Fibroblast of skin of abdomen (primary cell): ENCODE measurements at regions not wholly inside any gene's neighbourhood (a gene's known extent, or its start where the extent isn't known, plus 50 kb on each side); places are given as distances from the start of the nearest gene placed in this dataset.

Experiments used
- DNase-seq: peaks from one replicate; pipeline ENCODE4 v3.0.0-alpha.2; 2013

DNA sequence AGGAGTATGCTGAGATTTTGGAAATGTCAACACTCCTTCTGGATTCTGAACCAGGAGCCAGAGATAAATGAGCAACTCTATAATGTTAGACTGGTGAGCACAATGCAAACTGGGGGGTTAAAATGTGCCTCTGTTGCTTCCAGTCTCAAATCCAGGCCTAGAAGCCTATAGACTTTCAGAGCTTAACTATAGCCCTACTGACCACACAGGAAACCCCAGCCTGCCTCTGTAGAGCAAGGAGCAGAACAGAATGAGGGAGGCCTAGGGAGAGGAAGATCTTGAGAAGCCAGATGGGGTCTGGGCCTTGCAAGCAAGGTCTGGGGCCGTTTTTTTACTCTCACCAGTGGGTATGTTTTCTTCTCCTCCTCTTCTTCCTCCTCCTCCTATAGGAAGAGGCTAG lies 225.4 kb upstream of the KITLG start:
- peak; percentile 28 for DNase-seq

DNA sequence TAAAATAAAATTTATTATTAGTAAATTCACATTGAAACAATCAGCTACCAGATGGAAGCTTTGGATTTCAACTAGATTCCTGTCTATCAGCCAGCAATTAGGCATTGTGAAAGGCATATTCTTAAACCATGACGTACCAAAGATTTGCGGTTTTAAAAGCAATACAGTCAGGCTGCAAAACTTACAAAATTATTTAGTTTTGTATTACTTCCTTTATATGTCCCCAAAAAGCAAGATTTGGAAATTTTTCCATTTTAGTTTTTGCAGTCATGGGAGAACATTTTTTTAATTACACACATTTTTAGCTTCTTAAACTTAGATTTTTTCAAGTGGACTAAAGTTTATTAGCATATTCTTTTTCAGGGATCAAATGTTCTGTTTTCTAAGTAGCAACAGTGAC lies 225.0 kb upstream of the KITLG start:
- DNase-seq = peak; percentile 38

DNA sequence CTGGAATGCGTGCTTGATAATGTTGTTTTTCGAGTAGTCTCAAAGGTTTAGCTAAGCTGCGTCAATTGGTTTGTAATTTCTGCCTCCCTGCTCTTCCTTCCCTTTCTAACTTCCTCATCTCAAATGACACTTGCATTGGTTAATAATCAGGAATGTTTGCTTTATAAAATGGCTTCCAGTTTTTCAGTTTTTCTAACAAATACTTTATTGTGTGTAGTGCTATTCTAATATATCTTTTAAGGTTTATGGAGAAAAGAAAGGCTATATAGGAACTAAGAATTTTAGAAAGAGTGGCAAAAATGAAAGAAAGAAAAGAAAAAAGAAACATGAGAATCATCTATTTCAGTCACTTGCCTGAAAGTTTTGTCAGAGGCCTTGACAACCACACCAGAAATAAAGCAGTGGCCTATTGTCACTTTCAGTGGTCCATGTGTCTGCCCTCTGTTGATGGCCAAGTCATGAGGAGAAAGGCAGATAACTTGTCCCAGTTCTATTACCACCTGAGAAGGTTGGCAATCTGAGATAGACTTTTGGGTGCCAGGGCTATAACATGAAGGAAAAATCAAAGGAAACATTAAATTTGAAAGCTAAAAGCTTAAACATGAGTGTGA lies 221.9 kb upstream of the KITLG start:
- no peak for DNase-seq

DNA sequence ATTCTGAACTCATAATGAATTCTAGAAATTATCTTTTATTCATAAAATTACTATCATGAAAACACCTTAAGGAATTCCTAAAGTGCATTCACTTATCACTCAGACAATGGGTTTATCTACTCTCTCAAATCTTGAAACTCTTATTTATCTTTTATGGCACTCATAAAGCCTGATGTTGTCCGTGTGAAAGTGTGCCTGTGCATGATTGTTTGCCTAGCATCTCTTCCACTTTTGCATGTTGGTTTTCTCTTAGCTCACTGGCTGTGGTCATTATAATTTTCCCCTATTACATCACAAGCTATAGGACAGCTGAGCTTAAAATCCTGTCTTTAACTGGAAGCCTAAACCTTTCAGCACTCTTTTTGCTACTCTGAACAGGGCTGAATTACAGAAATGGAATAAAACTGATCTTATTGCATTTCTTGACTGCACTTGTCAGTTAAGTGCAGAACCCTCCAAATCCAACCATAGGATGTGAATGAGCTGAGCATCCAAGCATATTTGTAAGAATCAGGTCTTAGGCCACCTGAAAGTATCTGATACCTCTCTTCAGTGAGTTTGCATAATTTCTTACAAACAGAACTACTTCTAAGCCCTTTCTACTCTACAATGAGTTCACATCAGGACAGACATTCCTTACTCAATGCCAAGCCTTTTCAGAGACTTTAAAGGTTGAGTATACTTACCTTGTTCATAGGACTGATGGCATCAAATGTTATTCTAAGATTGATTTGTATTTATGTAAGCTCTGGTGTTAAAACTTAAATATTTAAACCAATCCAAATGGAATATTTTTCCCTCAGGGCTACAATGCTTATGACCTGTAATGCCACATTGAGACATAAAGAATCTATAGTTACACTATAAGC lies 221.2 kb upstream of the KITLG start:
- no peak for DNase-seq

DNA sequence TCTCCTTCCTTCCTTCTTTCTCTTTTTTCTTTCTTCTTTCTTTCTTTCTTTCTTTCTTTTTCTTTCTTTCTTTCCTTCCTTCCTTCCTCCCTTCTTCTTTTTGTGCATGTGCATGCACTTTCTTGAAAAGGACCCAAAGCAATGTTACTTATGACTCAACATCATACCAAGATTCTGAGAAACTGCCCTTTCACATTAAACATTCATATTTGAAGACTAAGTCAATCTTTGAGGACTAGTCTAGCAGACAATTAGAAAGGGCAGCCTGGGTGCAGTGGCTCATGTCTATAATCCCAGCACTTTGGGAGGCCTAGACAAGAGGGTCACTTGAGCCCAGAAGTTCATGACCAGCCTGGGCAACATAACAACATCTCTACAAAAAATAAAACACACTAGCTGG lies 212.8 kb upstream of the KITLG start:
- peak; percentile 53 for DNase-seq

DNA sequence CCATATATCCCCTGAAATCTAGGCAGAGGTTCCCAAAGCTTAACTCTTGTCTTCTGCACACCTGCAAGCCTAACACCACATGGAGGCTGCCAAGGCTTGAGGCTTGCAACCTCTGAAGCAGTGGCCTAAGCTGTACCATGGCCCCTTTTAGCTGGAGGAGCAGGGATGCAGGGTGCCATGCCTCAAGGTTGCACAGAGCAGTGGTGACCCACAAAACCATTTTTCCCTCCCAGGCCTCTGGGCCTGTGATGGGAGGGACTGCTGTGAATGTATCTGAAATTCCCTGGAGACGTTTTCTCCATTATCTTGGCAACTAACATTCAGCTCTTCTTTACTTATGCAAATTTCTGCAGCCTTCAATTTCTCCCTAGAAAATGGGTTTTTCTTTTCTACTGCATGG lies 210.0 kb upstream of the KITLG start:
- no peak for DNase-seq

DNA sequence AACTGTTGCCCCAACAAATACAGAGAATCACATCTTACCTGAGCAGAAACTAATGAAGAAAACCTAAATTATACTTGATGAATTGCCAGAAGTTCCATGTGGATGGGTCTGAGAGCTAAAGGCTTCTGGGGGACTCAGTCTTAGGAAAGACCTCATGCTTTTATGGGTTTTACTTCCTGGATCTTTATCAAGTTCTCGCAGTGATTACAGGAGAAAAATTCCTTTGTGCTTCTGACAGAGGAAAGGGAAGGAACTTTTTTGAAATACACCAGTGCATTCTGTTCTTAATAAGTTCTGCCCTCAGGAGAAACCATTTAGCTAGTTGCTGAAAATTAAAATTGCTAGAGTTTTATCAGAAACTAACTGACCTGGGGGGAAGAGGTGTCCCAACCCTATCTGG lies 203.9 kb upstream of the KITLG start:
- DNase-seq = no peak

DNA sequence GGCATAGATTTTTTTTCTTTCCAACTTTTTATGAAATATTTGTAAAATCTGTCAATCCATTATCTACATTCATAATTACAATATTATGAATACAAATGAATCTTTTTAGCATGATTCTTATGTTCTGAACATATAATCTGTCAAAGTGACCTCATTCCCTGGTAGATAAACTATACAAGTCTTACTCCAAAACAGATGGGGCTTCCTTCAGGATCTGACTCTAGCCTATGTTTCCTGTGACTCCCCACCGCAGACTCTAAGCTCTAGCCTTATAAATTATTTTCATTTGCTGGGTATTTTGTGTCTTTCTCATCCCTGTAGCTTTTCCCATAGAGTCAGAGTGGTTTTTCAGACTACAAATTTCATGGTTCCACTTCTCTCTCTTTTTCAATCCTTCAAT lies 202.1 kb upstream of the KITLG start:
- peak; percentile 61 for DNase-seq

DNA sequence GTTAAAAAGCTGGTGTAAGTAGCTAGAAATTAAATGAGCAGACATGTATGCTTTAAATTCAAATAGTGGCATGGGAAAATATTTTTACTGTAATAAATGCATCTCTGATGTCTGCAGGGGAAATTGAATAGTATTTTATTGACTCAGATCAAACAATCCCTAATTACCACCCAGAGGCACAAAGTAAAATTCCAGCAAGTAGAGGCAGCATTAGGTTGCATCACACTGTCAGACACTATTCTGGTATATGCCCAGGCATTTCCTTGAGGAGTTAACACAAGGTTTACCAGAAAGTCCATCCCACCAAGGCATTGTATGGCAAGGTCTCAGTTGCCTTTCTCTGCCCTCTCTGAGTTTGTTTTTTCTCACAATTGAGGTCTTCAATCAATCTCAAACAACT lies 201.6 kb upstream of the KITLG start:
- DNase-seq = peak; percentile 75

DNA sequence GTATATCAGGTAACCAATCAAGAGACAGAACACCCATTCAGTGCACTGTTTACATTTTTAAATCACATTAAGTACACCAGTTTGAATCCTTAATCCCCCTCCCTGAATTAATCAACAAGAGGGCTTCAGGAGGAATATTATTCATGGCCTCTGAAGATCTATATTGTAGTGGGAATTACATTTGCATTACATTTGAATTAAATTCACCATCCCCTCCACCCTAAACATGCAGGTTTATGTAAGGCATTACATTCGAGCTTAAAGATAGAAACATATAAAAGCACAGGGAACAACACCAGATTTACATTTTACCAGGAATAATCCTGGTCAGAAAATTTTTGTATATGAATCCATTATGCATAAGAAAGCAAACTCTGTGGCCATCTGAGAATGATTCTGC lies 197.8 kb upstream of the KITLG start:
- no peak for DNase-seq

DNA sequence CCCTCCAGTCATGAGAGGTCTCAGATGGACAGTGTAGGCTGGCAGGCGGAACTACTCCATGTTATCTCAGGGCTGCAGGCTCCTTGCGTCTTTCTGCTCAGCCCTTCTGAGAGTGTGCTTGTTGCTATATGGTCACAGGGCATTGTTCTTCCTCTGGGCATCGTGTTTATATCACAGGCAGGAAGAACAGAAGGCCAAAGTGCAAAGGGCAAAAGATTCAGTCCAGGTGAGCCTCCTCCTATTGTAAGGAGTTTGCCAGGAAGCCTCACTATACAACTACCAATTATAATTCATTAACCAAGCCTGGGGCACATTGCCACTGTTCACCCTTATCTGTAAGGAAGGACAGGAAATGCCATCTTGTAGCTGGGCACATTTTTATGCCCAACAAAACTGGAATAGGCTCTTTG lies 195.5 kb upstream of the KITLG start:
- no peak for DNase-seq

DNA sequence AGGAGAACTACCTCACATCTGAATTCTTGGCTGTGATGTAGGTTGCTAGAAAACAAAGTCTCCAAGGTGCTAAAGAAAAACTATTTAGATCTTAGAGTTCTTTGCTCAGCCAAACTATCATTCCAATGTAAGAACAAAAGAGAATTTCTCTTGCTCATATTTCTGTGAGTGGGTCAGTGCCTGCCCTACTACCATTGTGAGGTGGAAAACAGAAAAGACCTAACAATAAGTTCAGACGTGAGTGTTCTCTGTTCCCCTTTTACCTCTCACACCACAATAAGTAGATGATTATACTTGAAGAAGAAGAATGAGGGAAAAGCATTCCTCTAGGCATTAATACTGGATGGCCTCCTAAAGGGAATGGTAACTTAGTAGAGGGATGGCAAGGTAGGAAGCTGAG lies 187.4 kb upstream of the KITLG start:
- no peak for DNase-seq

DNA sequence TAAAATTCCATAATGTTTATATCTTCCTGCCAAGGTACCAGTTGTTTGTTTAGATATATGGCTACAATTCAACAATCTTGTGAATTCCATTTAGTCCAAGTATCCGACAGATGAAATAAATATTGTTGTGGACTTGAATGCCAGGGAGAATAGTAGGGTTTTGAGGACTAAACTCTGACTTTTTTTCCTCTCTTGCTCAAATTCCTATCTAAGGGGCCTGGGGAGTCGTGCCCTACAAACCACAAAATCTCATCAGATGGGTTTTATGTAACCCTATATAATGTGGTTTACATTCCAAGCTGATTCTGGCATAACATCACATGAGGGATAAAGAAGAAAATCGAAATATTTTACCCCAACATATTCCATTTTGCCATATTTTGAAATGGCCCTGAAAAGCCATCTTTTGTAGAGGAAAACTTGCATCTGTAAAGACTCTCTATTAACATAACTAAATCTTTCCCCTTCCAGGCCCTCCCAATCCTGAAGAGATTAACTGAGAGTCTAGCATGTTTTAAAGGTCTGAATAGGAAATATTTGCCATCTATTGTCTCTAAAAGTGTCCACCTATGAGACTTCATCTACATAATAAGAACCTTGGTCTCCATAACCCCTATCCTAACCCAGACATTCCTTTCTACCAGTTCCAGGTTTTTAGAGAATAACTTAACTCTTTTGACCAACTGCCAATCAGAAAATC lies 184.7 kb upstream of the KITLG start:
- peak; percentile 16 for DNase-seq

DNA sequence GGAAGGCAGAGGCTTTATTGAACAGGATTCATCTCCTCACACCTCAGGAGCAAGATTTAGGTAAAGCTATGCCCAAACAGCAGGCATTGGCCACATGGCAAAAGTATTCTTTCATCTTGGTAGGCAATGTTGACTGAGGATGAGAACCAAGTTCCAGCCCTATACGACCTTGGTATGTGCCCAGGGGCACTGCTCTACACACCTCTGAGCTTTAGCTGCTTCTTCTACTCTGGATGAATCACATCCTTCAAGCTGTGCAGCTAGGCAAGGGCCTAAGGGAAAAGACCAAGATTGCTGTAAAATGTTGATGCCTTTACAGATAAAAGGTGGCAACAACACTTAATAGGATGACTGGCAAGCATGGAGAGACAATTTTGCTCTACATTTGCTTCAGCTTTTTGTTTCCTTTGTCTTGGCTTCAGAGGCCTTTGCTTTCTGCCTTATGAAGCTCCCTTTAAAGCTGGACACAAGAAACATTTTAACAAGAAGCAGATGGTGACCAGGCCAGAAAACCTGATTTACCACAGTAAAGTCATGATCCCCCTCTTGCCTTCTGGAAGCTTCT lies 183.3 kb upstream of the KITLG start:
- DNase-seq = no peak

DNA sequence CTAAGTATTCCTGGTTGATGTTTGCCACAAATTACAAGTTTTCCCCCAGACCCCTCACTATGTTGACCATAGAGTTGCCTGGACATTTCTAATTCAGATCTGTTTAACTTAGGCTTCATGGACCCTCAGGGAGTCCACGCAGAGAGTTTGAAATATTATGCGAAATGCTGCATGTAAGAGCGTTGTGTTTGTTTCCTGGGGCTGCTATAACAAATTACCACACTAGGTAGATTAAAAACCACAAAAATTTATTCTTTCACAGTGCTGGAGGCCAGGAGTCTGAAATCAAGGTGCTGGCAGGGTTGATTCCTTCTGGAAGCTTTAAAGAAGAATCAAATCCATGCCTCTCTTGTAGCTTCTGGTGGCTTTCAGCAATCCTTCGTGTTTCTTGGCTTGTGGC lies 177.9 kb upstream of the KITLG start:
- DNase-seq = no peak

DNA sequence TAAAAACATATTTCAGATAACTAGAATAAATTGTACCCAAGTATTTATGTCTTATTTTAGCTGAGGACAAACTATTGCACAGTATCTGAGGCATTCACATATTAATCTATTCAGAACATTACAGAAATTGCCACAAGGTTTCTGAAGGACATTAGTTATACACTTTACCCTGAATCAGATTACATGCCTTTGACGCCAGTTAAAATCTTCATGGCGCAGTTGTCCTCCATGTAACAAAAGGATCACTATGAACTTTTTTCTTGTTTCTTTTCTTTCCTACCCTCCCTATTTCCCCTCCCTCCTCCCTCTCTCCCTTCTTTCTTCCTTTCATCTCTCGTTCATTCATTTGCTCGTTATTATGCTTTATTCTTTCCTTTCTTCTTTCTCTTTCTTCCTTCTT lies 176.6 kb upstream of the KITLG start:
- no peak for DNase-seq

DNA sequence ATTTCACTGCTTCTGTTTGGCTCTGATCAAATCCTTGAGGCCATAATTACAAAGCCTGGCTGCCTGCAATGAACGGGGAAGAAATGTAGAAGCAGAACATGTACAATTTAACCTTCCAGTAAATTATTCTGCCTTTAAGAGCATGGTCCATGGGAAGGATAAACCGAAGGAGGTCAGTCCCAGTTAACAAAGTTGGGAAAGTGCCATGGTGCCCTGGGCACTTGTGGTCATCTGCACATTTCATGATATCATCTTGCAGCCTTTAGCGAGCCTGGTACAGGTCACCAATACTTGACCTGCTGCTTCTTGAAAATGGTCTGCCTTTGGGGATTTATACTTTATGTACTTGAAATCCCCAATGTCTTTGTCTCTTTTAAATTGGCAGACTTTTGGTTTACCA lies 175.9 kb upstream of the KITLG start:
- DNase-seq = no peak

DNA sequence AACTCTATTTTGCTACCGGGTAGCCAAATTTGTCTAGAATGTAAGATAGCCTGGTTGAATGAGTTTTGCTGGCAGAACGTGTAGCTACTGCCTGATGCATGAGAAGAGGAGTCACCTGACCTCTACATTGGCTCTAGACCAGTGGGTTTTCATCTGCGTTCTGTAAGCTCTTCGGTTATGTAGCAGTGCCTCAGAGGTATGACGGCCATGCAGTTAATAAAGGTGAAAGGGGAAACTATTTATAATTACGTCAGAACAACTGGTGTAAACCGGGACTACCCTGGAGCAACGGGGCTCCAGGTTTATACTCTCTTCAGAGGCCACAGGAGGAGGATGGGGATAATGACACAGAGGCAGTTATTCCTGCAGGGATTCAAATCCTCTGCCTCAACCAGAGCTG lies 173.4 kb upstream of the KITLG start:
- no peak for DNase-seq

DNA sequence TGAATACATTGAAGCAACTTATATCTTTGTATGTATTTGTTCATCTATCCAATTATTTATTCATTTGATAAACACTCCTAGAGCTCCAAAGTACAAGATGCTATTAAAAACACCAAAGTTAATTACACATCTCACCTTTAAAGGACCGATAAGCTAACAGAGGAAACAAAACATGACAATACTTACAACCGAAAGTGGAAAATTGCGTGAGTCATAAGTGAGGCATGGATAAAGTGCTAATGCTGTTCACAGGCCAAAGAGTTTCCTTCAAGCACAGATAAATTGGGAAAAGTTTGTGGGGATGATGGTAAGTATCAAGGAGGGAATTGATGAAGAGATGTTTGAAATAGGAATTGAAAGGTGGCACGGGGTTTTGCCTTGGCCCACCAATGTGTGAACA lies 172.8 kb upstream of the KITLG start:
- DNase-seq = peak; percentile 5

DNA sequence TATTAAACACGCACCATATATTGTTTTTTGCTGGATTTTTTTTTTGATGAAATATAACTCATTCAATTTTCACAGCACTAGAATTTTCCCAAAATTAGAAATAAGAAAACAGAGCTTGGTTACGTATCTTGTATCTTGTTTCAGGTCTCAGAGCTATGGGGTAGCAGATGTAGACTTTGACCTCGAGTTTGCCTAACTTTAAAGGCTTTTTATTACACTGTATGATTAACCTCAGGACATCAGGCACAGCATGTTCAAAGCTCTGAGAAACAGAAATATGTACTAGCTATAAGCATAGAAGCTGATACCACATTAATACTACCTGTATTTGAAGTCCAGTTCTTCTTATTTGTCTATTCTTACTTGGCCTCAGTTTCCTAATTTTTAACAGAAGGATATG lies 171.9 kb upstream of the KITLG start:
- DNase-seq = no peak

DNA sequence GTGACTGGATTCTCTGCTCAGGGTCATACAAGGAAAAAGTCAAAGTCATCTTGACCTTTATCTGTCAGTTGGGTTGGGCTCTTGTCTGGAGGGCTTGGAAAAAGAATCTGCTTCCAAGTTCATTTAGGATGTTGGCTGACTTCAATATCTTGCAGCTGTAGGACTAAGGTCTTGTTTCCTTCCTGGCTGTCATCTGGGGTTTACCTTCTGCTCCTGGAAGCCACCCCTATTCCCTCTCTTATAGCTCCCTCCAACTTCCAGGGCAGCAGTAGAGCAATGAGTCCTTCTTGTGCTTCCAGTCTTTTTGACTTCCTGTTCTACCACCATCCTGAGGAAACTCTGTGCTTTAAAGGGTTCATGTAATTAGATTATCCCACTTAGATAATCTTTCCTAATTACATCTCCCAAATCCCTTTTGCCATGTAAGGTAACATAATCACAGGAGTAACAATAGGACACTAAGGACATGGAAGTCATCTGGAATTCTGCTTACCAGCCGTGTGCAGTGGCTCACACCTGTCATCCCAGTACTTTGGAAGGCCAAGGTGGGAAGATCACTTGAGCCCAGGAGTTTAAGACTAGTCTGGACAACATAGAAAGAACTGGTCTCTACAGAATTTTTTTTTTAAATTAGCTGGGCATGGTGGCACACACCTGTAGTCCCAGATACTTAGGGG lies 170.7 kb upstream of the KITLG start:
- no peak for DNase-seq

DNA sequence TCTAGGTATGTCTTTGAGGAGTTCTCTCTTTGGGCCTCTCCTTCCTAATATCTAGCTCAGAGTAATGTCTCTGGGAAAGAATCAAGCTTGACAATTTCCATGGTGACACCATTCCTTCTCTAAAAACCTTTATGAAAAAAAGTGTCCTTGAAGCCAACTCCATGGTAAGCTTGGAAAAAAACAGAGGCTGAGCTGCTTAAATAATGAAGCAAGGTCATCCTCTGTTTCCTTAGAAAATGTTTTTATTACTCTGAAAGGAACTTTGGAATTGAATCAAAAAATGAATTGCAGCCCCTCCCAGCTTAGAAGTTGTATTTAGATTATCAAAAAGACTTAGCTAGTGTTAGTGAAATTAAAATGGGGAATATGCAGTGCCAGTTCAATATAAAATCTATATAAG lies 166.1 kb upstream of the KITLG start:
- DNase-seq = no peak
